NT2/D1 (cell line): ENCODE measurements at regions not wholly inside any gene's neighbourhood (a gene's known extent, or its start where the extent isn't known, plus 50 kb on each side); places are given as distances from the start of the nearest gene placed in this dataset.

Source experiments
- YY1 ChIP-seq: IDR thresholded peaks from 2 replicates; pipeline ENCODE4 v1.6.1; 2011; ENCODE audit not compliant: insufficient read length, insufficient read depth
- ZNF274 ChIP-seq: IDR thresholded peaks from 2 replicates; pipeline ENCODE4 v1.6.1; 2011; ENCODE audit warnings: mild to moderate bottlenecking, low read depth, low read length

- no peak for TF ChIP-seq YY1
- no peak for TF ChIP-seq ZNF274
Measured at GRCh38 chr20:39855056-39855455, 834.0 kb downstream of the MAFB start.
